ENCODE measurements at regions not wholly inside any gene's neighbourhood (a gene's known extent, or its start where the extent isn't known, plus 50 kb on each side); places are given as distances from the start of the nearest gene placed in this dataset.

DNA sequence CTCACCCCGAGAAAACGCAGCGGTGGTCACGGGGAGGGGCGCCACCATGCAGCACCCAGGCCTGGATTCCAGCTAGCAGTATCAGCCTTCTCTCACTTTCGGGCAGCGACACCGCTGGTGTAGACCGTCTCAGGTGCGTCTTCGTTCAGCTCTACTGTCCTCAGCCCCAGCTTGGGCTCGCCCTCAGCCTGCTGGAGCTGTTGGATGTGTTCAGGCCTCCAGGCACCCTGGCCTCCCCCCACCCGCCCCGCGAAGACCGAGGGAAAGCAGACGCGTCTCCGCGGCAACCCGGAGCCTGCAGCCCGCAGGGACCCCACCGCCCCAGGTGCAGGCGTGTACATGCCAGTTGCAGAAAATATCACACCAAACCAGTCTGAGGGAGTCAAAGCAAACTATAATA lies 60.8 kb upstream of the CARMIL1 start:
- intact Hi-C loops (cut with micrococcal nuclease; ENCODE audit: unreplicated experiment) (no loop called here), in situ Hi-C loops (cut with HindIII; ENCODE audit: extremely low pct_ligation_motif_present, low pct_unique_long_range_greater_than_20kb) (no loop called here)
- FAIRE-seq, result no peak
- Histone ChIP-seq H3K36me3 (replicated peaks in 1 of 2; ENCODE audit: control insufficient read depth in 1 of 2, insufficient read depth in 2 of 2, low read length in 2 of 2) (no peaks in the 10 kb centered on the region), H3K27ac (ENCODE audit: extremely low read length, insufficient read depth, low read length) (no peak overlapping the region), H3K4me1 (ENCODE audit: insufficient read depth, low read length) (no peaks in the 10 kb centered on the region), H2AFZ (ENCODE audit: low read length) (no peak overlapping the region), H4K20me1 (ENCODE audit: insufficient read depth, low read length) (no peaks in the 10 kb centered on the region), H3K4me3 (replicated peaks in 1 of 3; ENCODE audit: insufficient read depth in 1 of 3, low read depth in 2 of 3, low read length in 3 of 3) (no peak overlapping the region), H3K4me2 (ENCODE audit: low read depth, low read length) (no peak overlapping the region), H3K79me2 (ENCODE audit: insufficient read depth, low read length) (no peaks in the 10 kb centered on the region), H3K9ac (ENCODE audit: insufficient read depth, low read depth, low read length) (no peak overlapping the region), H3K9me3 (ENCODE audit: low read length) (no peaks in the 10 kb centered on the region), H3K27me3 (ENCODE audit: control insufficient read depth in 1 of 2, insufficient read depth in 2 of 2, low read length in 2 of 2) (no peaks in the 10 kb centered on the region)
- WGBS (ENCODE audit: low lambda C conversion rate), result 95% methylated on average over 12 of the region's 24 CpGs
- ChIA-PET POLR2A (no interaction called here), CTCF (ENCODE audit: low intra/inter-chr PET ratio, low total read pairs) (no interaction called here)
- TF ChIP-seq POLR2G (IDR thresholded peaks at IDR 0.05; ENCODE audit: low read depth, low read length) (no peak), SETDB1 (CRISPR knock-in tag; IDR thresholded peaks at IDR 0.05; ENCODE audit: borderline replicate concordance) (no peak), ELF3 (CRISPR knock-in tag; IDR thresholded peaks at IDR 0.05) (no peak), ZNF607 (CRISPR knock-in tag; IDR thresholded peaks at IDR 0.05; ENCODE audit: borderline replicate concordance) (no peak), ZMAT5 (CRISPR knock-in tag; IDR thresholded peaks at IDR 0.05; ENCODE audit: borderline replicate concordance, low read depth) (no peak), ZNF431 (CRISPR knock-in tag; IDR thresholded peaks at IDR 0.05; ENCODE audit: borderline replicate concordance, low read depth) (no peak), XBP1 (CRISPR knock-in tag; IDR thresholded peaks at IDR 0.05) (no peak), NCOA1 (CRISPR knock-in tag; IDR thresholded peaks at IDR 0.05) (no peak), HNF4A (CRISPR knock-in tag; IDR thresholded peaks at IDR 0.05) (no peak), MIXL1 (CRISPR knock-in tag; IDR thresholded peaks at IDR 0.05) (no peak), GFI1 (CRISPR knock-in tag; IDR thresholded peaks at IDR 0.05; ENCODE audit: borderline replicate concordance) (no peak), ZNF772 (CRISPR knock-in tag; IDR thresholded peaks at IDR 0.05) (no peak), ATF5 (CRISPR knock-in tag; IDR thresholded peaks at IDR 0.05; ENCODE audit: low read depth) (no peak)
- TF ChIP-seq, protein P1, sequence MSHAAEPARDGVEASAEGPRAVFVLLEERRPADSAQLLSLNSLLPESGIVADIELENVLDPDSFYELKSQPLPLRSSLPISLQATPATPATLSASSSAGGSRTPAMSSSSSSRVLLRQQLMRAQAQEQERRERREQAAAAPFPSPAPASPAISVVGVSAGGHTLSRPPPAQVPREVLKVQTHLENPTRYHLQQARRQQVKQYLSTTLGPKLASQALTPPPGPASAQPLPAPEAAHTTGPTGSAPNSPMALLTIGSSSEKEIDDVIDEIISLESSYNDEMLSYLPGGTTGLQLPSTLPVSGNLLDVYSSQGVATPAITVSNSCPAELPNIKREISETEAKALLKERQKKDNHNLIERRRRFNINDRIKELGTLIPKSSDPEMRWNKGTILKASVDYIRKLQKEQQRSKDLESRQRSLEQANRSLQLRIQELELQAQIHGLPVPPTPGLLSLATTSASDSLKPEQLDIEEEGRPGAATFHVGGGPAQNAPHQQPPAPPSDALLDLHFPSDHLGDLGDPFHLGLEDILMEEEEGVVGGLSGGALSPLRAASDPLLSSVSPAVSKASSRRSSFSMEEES (CRISPR knock-in tag; IDR thresholded peaks at IDR 0.05), result no peak
- TF ChIP-seq, protein P2, sequence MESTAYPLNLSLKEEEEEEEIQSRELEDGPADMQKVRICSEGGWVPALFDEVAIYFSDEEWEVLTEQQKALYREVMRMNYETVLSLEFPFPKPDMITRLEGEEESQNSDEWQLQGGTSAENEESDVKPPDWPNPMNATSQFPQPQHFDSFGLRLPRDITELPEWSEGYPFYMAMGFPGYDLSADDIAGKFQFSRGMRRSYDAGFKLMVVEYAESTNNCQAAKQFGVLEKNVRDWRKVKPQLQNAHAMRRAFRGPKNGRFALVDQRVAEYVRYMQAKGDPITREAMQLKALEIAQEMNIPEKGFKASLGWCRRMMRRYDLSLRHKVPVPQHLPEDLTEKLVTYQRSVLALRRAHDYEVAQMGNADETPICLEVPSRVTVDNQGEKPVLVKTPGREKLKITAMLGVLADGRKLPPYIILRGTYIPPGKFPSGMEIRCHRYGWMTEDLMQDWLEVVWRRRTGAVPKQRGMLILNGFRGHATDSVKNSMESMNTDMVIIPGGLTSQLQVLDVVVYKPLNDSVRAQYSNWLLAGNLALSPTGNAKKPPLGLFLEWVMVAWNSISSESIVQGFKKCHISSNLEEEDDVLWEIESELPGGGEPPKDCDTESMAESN (CRISPR knock-in tag; conservative IDR thresholded peaks at IDR 0.05), result no peak
- TF ChIP-seq, protein P3, sequence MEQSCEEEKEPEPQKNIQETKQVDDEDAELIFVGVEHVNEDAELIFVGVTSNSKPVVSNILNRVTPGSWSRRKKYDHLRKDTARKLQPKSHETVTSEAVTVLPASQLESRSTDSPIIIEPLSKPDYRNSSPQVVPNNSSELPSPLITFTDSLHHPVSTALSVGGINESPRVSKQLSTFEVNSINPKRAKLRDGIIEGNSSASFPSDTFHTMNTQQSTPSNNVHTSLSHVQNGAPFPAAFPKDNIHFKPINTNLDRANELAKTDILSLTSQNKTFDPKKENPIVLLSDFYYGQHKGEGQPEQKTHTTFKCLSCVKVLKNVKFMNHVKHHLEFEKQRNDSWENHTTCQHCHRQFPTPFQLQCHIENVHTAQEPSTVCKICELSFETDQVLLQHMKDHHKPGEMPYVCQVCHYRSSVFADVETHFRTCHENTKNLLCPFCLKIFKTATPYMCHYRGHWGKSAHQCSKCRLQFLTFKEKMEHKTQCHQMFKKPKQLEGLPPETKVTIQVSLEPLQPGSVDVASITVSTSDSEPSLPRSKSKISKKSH (CRISPR knock-in tag; IDR thresholded peaks at IDR 0.05; ENCODE audit: borderline replicate concordance), result no peak
- TF ChIP-seq, protein P4, sequence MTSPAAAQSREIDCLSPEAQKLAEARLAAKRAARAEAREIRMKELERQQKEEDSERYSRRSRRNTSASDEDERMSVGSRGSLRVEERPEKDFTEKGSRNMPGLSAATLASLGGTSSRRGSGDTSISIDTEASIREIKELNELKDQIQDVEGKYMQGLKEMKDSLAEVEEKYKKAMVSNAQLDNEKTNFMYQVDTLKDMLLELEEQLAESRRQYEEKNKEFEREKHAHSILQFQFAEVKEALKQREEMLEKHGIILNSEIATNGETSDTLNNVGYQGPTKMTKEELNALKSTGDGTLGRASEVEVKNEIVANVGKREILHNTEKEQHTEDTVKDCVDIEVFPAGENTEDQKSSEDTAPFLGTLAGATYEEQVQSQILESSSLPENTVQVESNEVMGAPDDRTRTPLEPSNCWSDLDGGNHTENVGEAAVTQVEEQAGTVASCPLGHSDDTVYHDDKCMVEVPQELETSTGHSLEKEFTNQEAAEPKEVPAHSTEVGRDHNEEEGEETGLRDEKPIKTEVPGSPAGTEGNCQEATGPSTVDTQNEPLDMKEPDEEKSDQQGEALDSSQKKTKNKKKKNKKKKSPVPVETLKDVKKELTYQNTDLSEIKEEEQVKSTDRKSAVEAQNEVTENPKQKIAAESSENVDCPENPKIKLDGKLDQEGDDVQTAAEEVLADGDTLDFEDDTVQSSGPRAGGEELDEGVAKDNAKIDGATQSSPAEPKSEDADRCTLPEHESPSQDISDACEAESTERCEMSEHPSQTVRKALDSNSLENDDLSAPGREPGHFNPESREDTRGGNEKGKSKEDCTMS (CRISPR knock-in tag; conservative IDR thresholded peaks at IDR 0.05), result no peak
- no peak; the same call in 2 of the 3 replicates for ATAC-seq
- no TSS peak for BruUV-seq (replicated peaks)
- DNase-seq (ENCODE audit: low spot score), result no peak
